Esophagus squamous epithelium (tissue), 4 donors: ENCODE measurements at regions not wholly inside any gene's neighbourhood (a gene's known extent, or its start where the extent isn't known, plus 50 kb on each side); places are given as distances from the start of the nearest gene placed in this dataset.

Experiments
- CTCF ChIP-seq, 6 experiments: fragments of 450-650 bp in 4 of 6; fragments of 200-600 bp in 2 of 6; sonication (generic) in 2 of 6; IDR thresholded peaks; one replicate each; pipeline ENCODE4 v1.5.1; 2016 to 2019; ENCODE audit warnings: antibody characterized with exemption in 6 of 6, mild to moderate bottlenecking in 4 of 6, moderate library complexity in 4 of 6
- POLR2A ChIP-seq, 4 donors: fragments of 450-650 bp; IDR thresholded peaks; one replicate each; pipeline ENCODE4 v1.6.1; 2017; ENCODE audit warnings: antibody characterized with exemption in 4 of 4, mild to moderate bottlenecking in 4 of 4, moderate library complexity in 3 of 4

GRCh38 chr15:88740356-88740755 lies 62.9 kb upstream of the ACAN start:
- TF ChIP-seq CTCF (IDR thresholded peaks at IDR 0.05) (no peak), POLR2A (IDR thresholded peaks at IDR 0.05) (no peak)
